ENCODE measurements at regions not wholly inside any gene's neighbourhood (a gene's known extent, or its start where the extent isn't known, plus 50 kb on each side); places are given as distances from the start of the nearest gene placed in this dataset.

DNA sequence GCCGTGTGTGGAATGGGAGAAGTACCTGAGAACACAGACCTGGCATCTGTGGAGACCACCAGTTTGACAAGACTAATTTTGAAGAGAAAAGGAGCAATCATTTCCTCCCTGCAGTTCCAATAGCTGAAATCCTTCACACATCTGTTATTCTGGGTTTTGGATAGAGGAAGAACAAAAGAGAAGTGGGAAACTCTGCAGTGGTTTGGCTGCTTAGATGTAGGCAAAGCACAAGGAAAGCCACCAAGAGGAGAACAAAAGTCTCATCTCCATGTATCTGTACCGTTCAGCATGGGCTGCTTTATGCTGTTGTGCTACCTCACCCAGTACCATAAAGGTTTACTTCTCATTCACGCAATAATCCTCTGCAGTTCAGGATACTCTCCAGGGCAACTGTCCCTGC is 153.1 kb upstream of the COL8A1 start:
- no peak for TF ChIP-seq CTCF (IDR thresholded peaks at IDR 0.05; ENCODE audit: insufficient read depth, low read depth, low read length)
- TF ChIP-seq EZH2 (IDR thresholded peaks at IDR 0.05; ENCODE audit: insufficient read depth, low read length) = no peak
